SK-N-SH (cell line): ENCODE measurements at regions not wholly inside any gene's neighbourhood (a gene's known extent, or its start where the extent isn't known, plus 50 kb on each side); places are given as distances from the start of the nearest gene placed in this dataset.

Experiments used
- CTCF ChIA-PET: fragments of 300-600, 350-600 bp; formaldehyde crosslinking; extraction: SDS; loops from one replicate; lab custom pipeline; 2021; lab: Yijun Ruan, JAX
- POLR2A ChIA-PET: fragments of 350-600 bp; sonication (Branson Sonifier 250); formaldehyde crosslinking; extraction: SDS; loops from one replicate; lab custom pipeline; 2020; ENCODE audit warnings: antibody characterized with exemption, inconsistent platforms; lab: Yijun Ruan, JAX
- DNase-seq: peaks from one replicate; pipeline ENCODE4 v3.0.0; 2012
- H2AFZ ChIP-seq: fragments of 200-600 bp; sonication (generic); 2 replicates; pipeline ENCODE4 v1.8.1; 2016; ENCODE audit warnings: antibody characterized with exemption, mild to moderate bottlenecking, low read depth
- H3F3A ChIP-seq: fragments of 200-600 bp; sonication (generic); replicated peaks from 2 replicates; pipeline ENCODE3; 2016; ENCODE audit warnings: antibody characterized with exemption, mild to moderate bottlenecking; ENCODE audit not compliant: insufficient read depth
- H3K27ac ChIP-seq, 2 experiments: fragments of 200-500 bp in 1 of 2; fragments of 200-600 bp in 1 of 2; sonication (Bioruptor generic) in 1 of 2; sonication (generic), shearing (Covaris generic) in 1 of 2; 2 replicates each; pipeline versions ENCODE4 v1.5.1 to v1.6.1; 2014 to 2016; ENCODE audit warnings: low read depth in 2 of 2, inconsistent platforms in 1 of 2, low read length in 1 of 2, mild to moderate bottlenecking in 1 of 2, mixed read lengths in 1 of 2
- H3K27me3 ChIP-seq: fragments of 200-600 bp; sonication (generic), shearing (Covaris generic); 2 replicates; pipeline ENCODE4 v1.6.1; 2016; ENCODE audit warnings: mixed run types; ENCODE audit not compliant: insufficient read depth
- H3K36me3 ChIP-seq, 2 experiments: fragments of 200-500 bp in 1 of 2; fragments of 200-600 bp in 1 of 2; sonication (Bioruptor generic) in 1 of 2; sonication (generic) in 1 of 2; replicated peaks in 1 of 2; 2 replicates each; pipeline versions ENCODE3 to v1.5.1; 2014 to 2016; ENCODE audit warnings: low read length in 1 of 2, mild to moderate bottlenecking in 1 of 2; ENCODE audit not compliant: insufficient read depth in 2 of 2, control insufficient read depth in 1 of 2
- H3K4me1 ChIP-seq, 2 experiments: fragments of 200-500 bp in 1 of 2; fragments of 200-600 bp in 1 of 2; sonication (Bioruptor generic) in 1 of 2; sonication (generic), shearing (Covaris generic) in 1 of 2; 2 replicates each; pipeline versions ENCODE4 v1.5.1 to v1.6.1; 2014 to 2016; ENCODE audit warnings: low read depth in 1 of 2, low read length in 1 of 2, mixed run types in 1 of 2; ENCODE audit not compliant: insufficient read depth in 2 of 2, control insufficient read depth in 1 of 2
- H3K4me2 ChIP-seq: fragments of 200-600 bp; sonication (generic), shearing (Covaris generic); 2 replicates; pipeline ENCODE4 v1.6.1; 2017; ENCODE audit warnings: mixed run types
- H3K4me3 ChIP-seq, 2 experiments: fragments of 200-500 bp in 1 of 2; fragments of 200-600 bp in 1 of 2; sonication (Bioruptor generic) in 1 of 2; sonication (generic), shearing (Covaris generic) in 1 of 2; 2 replicates each; pipeline versions ENCODE4 v1.5.1 to v1.8.1; 2014 to 2016; ENCODE audit warnings: low read depth in 2 of 2, inconsistent platforms in 1 of 2, low read length in 1 of 2, mild to moderate bottlenecking in 1 of 2, mixed read lengths in 1 of 2, moderate library complexity in 1 of 2
- H3K79me2 ChIP-seq: fragments of 200-600 bp; sonication (generic); 2 replicates; pipeline ENCODE4 v1.8.1; 2017; ENCODE audit warnings: mild to moderate bottlenecking; ENCODE audit not compliant: insufficient read depth
- H3K9ac ChIP-seq: fragments of 200-600 bp; sonication (generic); 2 replicates; pipeline ENCODE4 v1.6.1; 2017; ENCODE audit warnings: mixed run types
- H3K9me2 ChIP-seq: fragments of 200-600 bp; sonication (generic); 2 replicates; pipeline ENCODE4 v1.6.1; 2017; ENCODE audit warnings: mixed run types
- H3K9me3 ChIP-seq: fragments of 200-600 bp; sonication (generic); 2 replicates; pipeline ENCODE4 v1.6.1; 2017; ENCODE audit warnings: mixed run types, mild to moderate bottlenecking, moderate library complexity
- H4K20me1 ChIP-seq: fragments of 200-600 bp; sonication (generic); 2 replicates; pipeline ENCODE4 v1.6.1; 2017; ENCODE audit warnings: mild to moderate bottlenecking, mixed run types; ENCODE audit not compliant: insufficient read depth
- EP300 ChIP-seq, 2 experiments: IDR thresholded peaks; 2 replicates each; pipeline versions ENCODE4 v1.4.0 to v1.6.1; 2012; ENCODE audit warnings: borderline replicate concordance in 1 of 2, low read depth in 1 of 2, low read length in 1 of 2
- EZH2phosphoT487 ChIP-seq: fragments of 200-600 bp; sonication (generic); IDR thresholded peaks from 2 replicates; pipeline ENCODE4 v1.6.1; 2017; ENCODE audit warnings: low read depth, mixed run types, mild to moderate bottlenecking, antibody characterized with exemption, moderate library complexity, borderline replicate concordance
- FOXM1 ChIP-seq: IDR thresholded peaks from 2 replicates; pipeline ENCODE4 v1.4.0; 2012; ENCODE audit warnings: low read depth, mild to moderate bottlenecking
- JUND ChIP-seq: IDR thresholded peaks from 2 replicates; pipeline ENCODE4 v1.4.0; 2012
- MAX ChIP-seq: IDR thresholded peaks from 2 replicates; pipeline ENCODE4 v1.4.0; 2012; ENCODE audit warnings: low read depth
- MXI1 ChIP-seq: IDR thresholded peaks from 2 replicates; pipeline ENCODE4 v1.6.1; 2012; ENCODE audit warnings: mild to moderate bottlenecking, low read depth, low read length, improper control_type of control experiment
- NFIC ChIP-seq: IDR thresholded peaks from 2 replicates; pipeline ENCODE4 v1.4.0; 2012; ENCODE audit warnings: borderline replicate concordance
- NRF1 ChIP-seq: IDR thresholded peaks from 2 replicates; pipeline ENCODE4 v1.6.1; 2012; ENCODE audit warnings: low read depth, mild to moderate bottlenecking, low read length
- PBX3 ChIP-seq: IDR thresholded peaks from 2 replicates; pipeline ENCODE4; 2012
- RXRA ChIP-seq: IDR thresholded peaks from 2 replicates; pipeline ENCODE4 v1.4.0; 2012; ENCODE audit warnings: low read depth, mild to moderate bottlenecking, borderline replicate concordance
- SIN3A ChIP-seq: IDR thresholded peaks from 2 replicates; pipeline ENCODE4 v1.6.1; 2012; ENCODE audit warnings: low read depth, mild to moderate bottlenecking, low read length, moderate library complexity, borderline replicate concordance
- SMC3 ChIP-seq: IDR thresholded peaks from 2 replicates; pipeline ENCODE4 v1.6.1; 2012; ENCODE audit warnings: low read depth, low read length, improper control_type of control experiment
- TCF12 ChIP-seq: IDR thresholded peaks from 2 replicates; pipeline ENCODE4 v1.4.0; 2012
- YY1 ChIP-seq: IDR thresholded peaks from 2 replicates; pipeline ENCODE4 v1.4.0; 2012; ENCODE audit warnings: low read depth, mild to moderate bottlenecking
- WGBS: methylation state at CpG from one replicate; pipeline ENCODE4 v1.1.6; 2017; ENCODE audit warnings: low lambda C conversion rate; 5-methylcytosine and 5-hydroxymethylcytosine counted together
- TF ChIP-seq, protein P1 (sequence below): fragments of 150-350 bp; IDR thresholded peaks from 2 replicates; pipeline ENCODE4 v1.6.1; 2017; ENCODE audit warnings: antibody characterized with exemption, low read length, low read depth, borderline replicate concordance

- H3K27ac ChIP-seq = no peak overlapping the region
- no peak overlapping the region for H3K4me3 ChIP-seq
- DNase-seq = no peak
- no peaks in the 10 kb centered on the region for H3K27me3 ChIP-seq
- POLR2A ChIA-PET = no interaction called here
- H4K20me1 ChIP-seq = no peaks in the 10 kb centered on the region
- H2AFZ ChIP-seq = no peak overlapping the region
- no peaks in the 10 kb centered on the region for H3K9me3 ChIP-seq
- H3F3A ChIP-seq = no peaks in the 10 kb centered on the region
- H3K9ac ChIP-seq = no peak overlapping the region
- H3K36me3 ChIP-seq = no peaks in the 10 kb centered on the region
- no peaks in the 10 kb centered on the region for H3K9me2 ChIP-seq
- 72% methylated on average over 3 of the region's 3 CpGs for WGBS
- peaks cover 0 to 6% of the 10 kb centered on the region in 2 experiments; a peak in 2 of 4 replicates for H3K4me1 ChIP-seq
- no peak for TF ChIP-seq FOXM1
- TF ChIP-seq SMC3 = no peak
- no peak for TF ChIP-seq EP300 (IDR thresholded peaks at IDR 0.05; ENCODE audit: borderline replicate concordance in 1 of 2, low read depth in 1 of 2, low read length in 1 of 2)
- no peak for TF ChIP-seq SIN3A
- TF ChIP-seq PBX3 = no peak
- no peak for TF ChIP-seq RXRA
- no peak for TF ChIP-seq NFIC
- no peak for TF ChIP-seq JUND
- TF ChIP-seq MXI1 = no peak
- no peak for TF ChIP-seq MAX
- TF ChIP-seq EZH2phosphoT487 = no peak
- TF ChIP-seq TCF12 = no peak
- TF ChIP-seq NRF1 = no peak
- no peak for TF ChIP-seq YY1
- TF ChIP-seq, protein P1, sequence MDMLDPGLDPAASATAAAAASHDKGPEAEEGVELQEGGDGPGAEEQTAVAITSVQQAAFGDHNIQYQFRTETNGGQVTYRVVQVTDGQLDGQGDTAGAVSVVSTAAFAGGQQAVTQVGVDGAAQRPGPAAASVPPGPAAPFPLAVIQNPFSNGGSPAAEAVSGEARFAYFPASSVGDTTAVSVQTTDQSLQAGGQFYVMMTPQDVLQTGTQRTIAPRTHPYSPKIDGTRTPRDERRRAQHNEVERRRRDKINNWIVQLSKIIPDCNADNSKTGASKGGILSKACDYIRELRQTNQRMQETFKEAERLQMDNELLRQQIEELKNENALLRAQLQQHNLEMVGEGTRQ = no peak
- TF ChIP-seq, all 33 proteins: peak for 0
- Histone ChIP-seq H3K4me2 (no peak overlapping the region), H3K79me2 (no peaks in the 10 kb centered on the region)
- CTCF ChIA-PET = interaction anchor here (1.0 kb wide), 1 partner anchor 19 kb away, joined by 3 read pairs; no protein-coding TSS in a partner anchor
Observed at GRCh38 chr13:33637978-33638743, 179.8 kb upstream of the RFC3 start.

DNA sequence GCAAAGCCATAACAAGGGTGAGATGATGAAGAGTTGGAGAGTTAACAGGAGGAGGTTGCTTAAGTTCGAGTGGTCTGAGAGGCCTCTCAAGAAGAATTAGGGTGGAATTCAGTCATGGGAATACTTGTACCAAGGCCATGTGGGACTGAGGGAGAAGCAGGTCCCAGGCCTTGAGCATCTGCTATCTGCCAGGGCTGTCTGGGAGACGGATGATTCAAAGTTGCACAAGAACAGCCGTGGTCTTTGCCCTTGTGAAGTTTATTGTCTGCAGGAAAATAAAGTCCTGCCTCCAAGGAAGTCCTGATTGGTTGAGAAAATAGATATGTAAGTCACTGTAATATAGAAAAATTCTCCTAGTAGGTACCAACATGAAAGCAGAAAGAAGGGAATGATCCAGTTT is 178.8 kb upstream of the RFC3 start:
- TF ChIP-seq FOXM1 = no peak
- TF ChIP-seq, all 33 proteins: peak for 0
- H3K9ac ChIP-seq = no peak overlapping the region
- no peak overlapping the region for H3K4me3 ChIP-seq
- H3K4me1 ChIP-seq = peaks cover 0 to 6% of the 10 kb centered on the region in 2 experiments; a peak in 2 of 4 replicates
- no peak overlapping the region for H3K27ac ChIP-seq
- DNase-seq = no peak
- no peak overlapping the region for H3K4me2 ChIP-seq
- H2AFZ ChIP-seq = no peak overlapping the region
- 29% methylated on average over 3 of the region's 3 CpGs for WGBS
- H3K9me2 ChIP-seq = no peaks in the 10 kb centered on the region
- no peaks in the 10 kb centered on the region for H3K9me3 ChIP-seq
- POLR2A ChIA-PET = no interaction called here
- no peaks in the 10 kb centered on the region for H3F3A ChIP-seq
- H4K20me1 ChIP-seq = no peaks in the 10 kb centered on the region
- H3K79me2 ChIP-seq = no peaks in the 10 kb centered on the region
- CTCF ChIA-PET = interaction anchor here (1.4 kb wide), 1 partner anchor 51 kb away, joined by 3 read pairs; no protein-coding TSS in a partner anchor
- H3K27me3 ChIP-seq = no peaks in the 10 kb centered on the region
- no peaks in the 10 kb centered on the region for H3K36me3 ChIP-seq
